Activated T-cell treated with anti-CD3 and anti-CD28 coated beads, Interleukin-2, amount 50 U/mL, for 72 hours (primary cell): ENCODE measurements at regions not wholly inside any gene's neighbourhood (a gene's known extent, or its start where the extent isn't known, plus 50 kb on each side); places are given as distances from the start of the nearest gene placed in this dataset.

ENCODE experiments used
- ATAC-seq, 2 donors: fragments of 150-1000 bp; cut with Tn5 transposase; replicated peaks in 1 of 2; 2 replicates each; pipeline ENCODE4 v1.10.0; 2021; ENCODE audit warnings: moderate library complexity in 2 of 2, mild to moderate bottlenecking in 1 of 2
- DNase-seq, 2 donors: peaks; one replicate each; pipeline ENCODE4 v3.0.0; 2021 to 2022; ENCODE audit warnings: mixed read lengths in 1 of 2
- H3K27ac Mint-ChIP-seq: one replicate; pipeline ENCODE4 v1.8.0; 2022; ENCODE audit warnings: mild to moderate bottlenecking, moderate library complexity, mixed read lengths
- H3K27me3 Mint-ChIP-seq: one replicate; pipeline ENCODE4 v1.8.0; 2022; ENCODE audit warnings: low read depth, mixed read lengths
- H3K36me3 Mint-ChIP-seq, 2 donors: one replicate each; pipeline ENCODE4 v1.8.0; 2022; ENCODE audit warnings: mixed read lengths in 2 of 2, mild to moderate bottlenecking in 1 of 2; ENCODE audit not compliant: insufficient read depth in 2 of 2
- H3K4me1 Mint-ChIP-seq: one replicate; pipeline ENCODE4 v1.8.0; 2022; ENCODE audit warnings: low read depth, mixed read lengths
- H3K4me3 Mint-ChIP-seq, 2 donors: one replicate each; pipeline ENCODE4 v1.8.0; 2022; ENCODE audit warnings: mild to moderate bottlenecking in 2 of 2, mixed read lengths in 2 of 2, moderate library complexity in 2 of 2
- H3K9me3 Mint-ChIP-seq, 2 donors: one replicate each; pipeline ENCODE4 v1.8.0; 2022; ENCODE audit warnings: mixed read lengths in 2 of 2

GRCh38 chr16:17729820-17730219, 259.1 kb upstream of the XYLT1 start:
- Mint-ChIP-seq H3K27ac (no peak overlapping the region), H3K36me3 (peaks cover 4% of the 10 kb centered on the region in 2 donors), H3K9me3 (peaks cover 3 to 5% of the 10 kb centered on the region in 2 donors), H3K27me3 (peaks cover 24% of the 10 kb centered on the region), H3K4me3 (no peak overlapping the region), H3K4me1 (no peaks in the 10 kb centered on the region)
- ATAC-seq (no peak), DNase-seq (no peak)

DNA sequence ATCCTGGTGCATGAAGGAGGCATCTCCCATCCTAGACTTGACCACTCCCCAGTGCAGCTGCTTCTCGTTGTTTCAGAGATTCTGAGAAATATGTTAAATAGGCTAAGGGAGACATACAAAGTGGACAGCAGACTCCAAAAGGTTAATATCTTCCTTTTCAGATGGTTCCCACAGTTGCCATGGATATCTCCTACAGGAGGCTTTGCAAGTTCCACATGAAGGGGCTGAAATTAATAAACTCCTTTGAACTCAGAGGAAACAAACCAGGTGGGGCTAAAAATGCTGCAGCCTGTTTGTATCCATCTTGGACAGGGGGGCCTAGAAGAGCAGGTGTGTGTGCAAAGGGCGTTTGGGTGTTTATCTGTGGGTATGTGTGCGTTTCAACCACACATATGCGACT, 257.4 kb upstream of the XYLT1 start:
- no peak overlapping the region for H3K27ac Mint-ChIP-seq
- peaks cover 3 to 5% of the 10 kb centered on the region in 2 donors for H3K9me3 Mint-ChIP-seq
- ATAC-seq (no peak), DNase-seq (no peak)
- peaks cover 2 to 3% of the 10 kb centered on the region in 2 donors for H3K36me3 Mint-ChIP-seq
- peaks cover 24% of the 10 kb centered on the region for H3K27me3 Mint-ChIP-seq
- no peak overlapping the region for H3K4me3 Mint-ChIP-seq
- H3K4me1 Mint-ChIP-seq, result no peaks in the 10 kb centered on the region

GRCh38 chr16:17724242-17724898, 253.6 kb upstream of the XYLT1 start:
- Mint-ChIP-seq H3K36me3 (no peaks in the 10 kb centered on the region), H3K27ac (no peak overlapping the region), H3K4me1 (no peaks in the 10 kb centered on the region), H3K27me3 (peaks cover 12% of the 10 kb centered on the region), H3K4me3 (no peak overlapping the region), H3K9me3 (peaks cover 2 to 3% of the 10 kb centered on the region in 2 donors)
- DNase-seq (no peak), ATAC-seq (no peak)

GRCh38 chr16:17723531-17724134, 252.9 kb upstream of the XYLT1 start:
- DNase-seq, result no peak
- Mint-ChIP-seq H3K27ac (no peak overlapping the region), H3K36me3 (no peaks in the 10 kb centered on the region), H3K4me3 (no peak overlapping the region), H3K4me1 (no peaks in the 10 kb centered on the region), H3K27me3 (peaks cover 5% of the 10 kb centered on the region), H3K9me3 (peaks cover 2 to 3% of the 10 kb centered on the region in 2 donors)
- no peak for ATAC-seq

GRCh38 chr16:17718495-17718894, 247.7 kb upstream of the XYLT1 start:
- no peak for ATAC-seq
- no peaks in the 10 kb centered on the region for H3K27me3 Mint-ChIP-seq
- DNase-seq, result no peak
- H3K9me3 Mint-ChIP-seq, result peaks cover 2 to 3% of the 10 kb centered on the region in 2 donors
- no peak overlapping the region for H3K4me3 Mint-ChIP-seq
- no peaks in the 10 kb centered on the region for H3K36me3 Mint-ChIP-seq
- H3K27ac Mint-ChIP-seq, result no peak overlapping the region
- no peaks in the 10 kb centered on the region for H3K4me1 Mint-ChIP-seq

DNA sequence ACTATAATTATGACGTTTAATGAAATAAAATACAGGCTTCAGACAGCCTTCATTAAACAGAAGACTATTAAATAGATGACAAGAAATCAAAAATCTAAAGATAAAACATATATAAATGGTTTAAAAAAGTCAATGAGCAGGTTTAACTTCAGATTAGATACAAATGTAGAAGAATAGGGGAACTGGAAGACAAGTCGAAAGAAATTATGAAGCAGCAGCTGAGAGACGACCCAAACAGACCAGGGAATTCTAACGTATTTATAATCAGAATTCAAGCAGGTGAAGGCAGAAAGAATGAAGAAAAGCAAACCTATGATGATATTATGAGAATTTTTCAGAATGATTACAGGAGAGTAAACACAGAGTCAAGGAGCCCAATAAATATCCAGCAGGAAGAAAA, 235.1 kb upstream of the XYLT1 start:
- Mint-ChIP-seq H3K27ac (no peak overlapping the region), H3K9me3 (peaks cover 2% of the 10 kb centered on the region in 2 donors), H3K4me1 (no peaks in the 10 kb centered on the region), H3K36me3 (no peaks in the 10 kb centered on the region), H3K27me3 (peaks cover 6% of the 10 kb centered on the region), H3K4me3 (no peak overlapping the region)
- ATAC-seq, result no peak
- no peak for DNase-seq

GRCh38 chr16:17696616-17697015, 225.9 kb upstream of the XYLT1 start:
- Mint-ChIP-seq H3K4me3 (no peak overlapping the region), H3K36me3 (no peaks in the 10 kb centered on the region), H3K27me3 (peaks cover 17% of the 10 kb centered on the region), H3K27ac (no peak overlapping the region), H3K9me3 (peaks cover 0 to 4% of the 10 kb centered on the region in 2 donors), H3K4me1 (no peaks in the 10 kb centered on the region)
- ATAC-seq (no peak), DNase-seq (no peak)

- ATAC-seq (no peak), DNase-seq (no peak)
- Mint-ChIP-seq H3K9me3 (peaks cover 2 to 3% of the 10 kb centered on the region in 2 donors), H3K27me3 (peaks cover 22% of the 10 kb centered on the region), H3K4me3 (no peak overlapping the region), H3K27ac (no peak overlapping the region), H3K4me1 (no peaks in the 10 kb centered on the region), H3K36me3 (no peaks in the 10 kb centered on the region)
Measured at GRCh38 chr16:17692484-17692883, 221.7 kb upstream of the XYLT1 start.

DNA sequence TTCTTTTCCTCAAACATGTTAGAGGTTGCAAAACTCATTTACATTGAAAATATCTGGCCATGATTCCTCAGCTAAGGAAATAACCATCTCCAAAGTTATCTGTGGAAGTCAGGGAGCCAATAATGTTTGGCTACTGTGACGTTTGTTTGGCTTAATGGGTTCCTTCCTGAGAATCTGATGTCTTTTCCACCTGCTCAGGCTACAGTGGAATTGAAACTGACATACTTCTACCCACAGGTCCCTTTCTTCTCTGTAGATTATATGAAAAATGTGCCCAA, 221.1 kb upstream of the XYLT1 start:
- peaks cover 22% of the 10 kb centered on the region for H3K27me3 Mint-ChIP-seq
- H3K4me3 Mint-ChIP-seq, result no peak overlapping the region
- H3K9me3 Mint-ChIP-seq, result peaks cover 0 to 2% of the 10 kb centered on the region in 2 donors
- no peak for DNase-seq
- H3K27ac Mint-ChIP-seq, result no peak overlapping the region
- H3K36me3 Mint-ChIP-seq, result no peaks in the 10 kb centered on the region
- ATAC-seq, result no peak
- H3K4me1 Mint-ChIP-seq, result no peaks in the 10 kb centered on the region

- H3K4me3 Mint-ChIP-seq, result no peak overlapping the region
- no peak for ATAC-seq
- no peak for DNase-seq
- peaks cover 26% of the 10 kb centered on the region for H3K27me3 Mint-ChIP-seq
- H3K27ac Mint-ChIP-seq, result no peak overlapping the region
- no peaks in the 10 kb centered on the region for H3K4me1 Mint-ChIP-seq
- H3K36me3 Mint-ChIP-seq, result no peaks in the 10 kb centered on the region
- peaks cover 0 to 2% of the 10 kb centered on the region in 2 donors for H3K9me3 Mint-ChIP-seq
Measured at GRCh38 chr16:17691106-17691898, 220.5 kb upstream of the XYLT1 start.

DNA sequence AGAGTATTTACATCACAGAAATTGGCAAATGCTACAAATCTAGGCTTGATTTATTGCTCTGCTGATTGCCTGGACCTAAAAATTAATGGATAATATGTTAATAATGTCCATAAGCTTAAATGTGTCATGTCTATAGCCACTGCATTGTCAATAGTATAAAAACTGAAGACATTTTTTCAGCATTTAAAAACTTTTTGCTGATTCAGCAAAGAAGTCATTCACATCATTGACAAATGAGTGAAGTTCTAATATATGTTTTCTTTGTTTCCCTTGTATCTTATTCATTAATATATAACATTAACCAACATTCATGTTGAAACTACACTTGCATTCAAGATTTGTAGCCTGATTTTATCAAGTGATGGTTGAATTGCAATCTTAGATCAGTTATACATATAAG, 214.7 kb upstream of the XYLT1 start:
- no peak overlapping the region for H3K27ac Mint-ChIP-seq
- H3K9me3 Mint-ChIP-seq, result peaks cover 0 to 7% of the 10 kb centered on the region in 2 donors
- ATAC-seq (no peak), DNase-seq (no peak)
- peaks cover 0 to 3% of the 10 kb centered on the region in 2 donors for H3K36me3 Mint-ChIP-seq
- H3K4me1 Mint-ChIP-seq, result no peaks in the 10 kb centered on the region
- H3K27me3 Mint-ChIP-seq, result peaks cover 21% of the 10 kb centered on the region
- H3K4me3 Mint-ChIP-seq, result no peak overlapping the region

GRCh38 chr16:17683281-17683680, 212.5 kb upstream of the XYLT1 start:
- Mint-ChIP-seq H3K9me3 (peaks cover 7 to 8% of the 10 kb centered on the region in 2 donors), H3K27ac (no peak overlapping the region), H3K27me3 (peaks cover 21% of the 10 kb centered on the region), H3K4me3 (no peak overlapping the region), H3K4me1 (no peaks in the 10 kb centered on the region), H3K36me3 (peaks cover 6 to 7% of the 10 kb centered on the region in 2 donors)
- DNase-seq (no peak), ATAC-seq (no peak)

- Mint-ChIP-seq H3K4me3 (no peak overlapping the region), H3K27ac (no peak overlapping the region), H3K4me1 (no peaks in the 10 kb centered on the region), H3K36me3 (peaks cover 6 to 7% of the 10 kb centered on the region in 2 donors), H3K9me3 (peaks cover 1 to 8% of the 10 kb centered on the region in 2 donors), H3K27me3 (peaks cover 8% of the 10 kb centered on the region)
- DNase-seq (no peak), ATAC-seq (no peak)
Measured at GRCh38 chr16:17676171-17676570, 205.4 kb upstream of the XYLT1 start.
